C4-2B (cell line): ENCODE measurements at regions not wholly inside any gene's neighbourhood (a gene's known extent, or its start where the extent isn't known, plus 50 kb on each side); places are given as distances from the start of the nearest gene placed in this dataset.

ENCODE experiments used
- ZFX ChIP-seq: fragments of 450-650 bp; IDR thresholded peaks from 2 replicates; pipeline ENCODE4 v1.6.1; 2017
- TF ChIP-seq, protein P1 (sequence below): fragments of 450-650 bp; conservative IDR thresholded peaks from 2 replicates; pipeline ENCODE4 v1.5.1; 2017; ENCODE audit warnings: mild to moderate bottlenecking

DNA sequence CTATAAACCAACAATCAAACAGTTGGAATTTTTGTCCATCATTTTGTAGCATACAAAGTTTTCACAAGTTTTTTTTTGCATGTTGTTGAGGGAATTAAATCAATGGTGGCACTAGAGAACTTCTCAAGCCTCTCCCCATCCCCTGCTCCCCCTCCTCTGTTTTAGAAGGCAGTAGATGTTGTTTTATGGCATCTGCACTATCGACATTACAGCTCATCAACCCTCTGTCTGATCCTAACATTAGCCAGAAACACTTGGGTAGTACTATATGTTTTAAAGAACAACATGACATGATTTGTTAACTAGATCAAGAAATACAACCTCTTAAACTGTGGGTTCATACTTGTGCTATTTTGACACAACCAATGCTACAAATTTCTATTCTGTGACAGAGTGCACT, 306.5 kb upstream of the NR5A2 start:
- TF ChIP-seq, protein P1, sequence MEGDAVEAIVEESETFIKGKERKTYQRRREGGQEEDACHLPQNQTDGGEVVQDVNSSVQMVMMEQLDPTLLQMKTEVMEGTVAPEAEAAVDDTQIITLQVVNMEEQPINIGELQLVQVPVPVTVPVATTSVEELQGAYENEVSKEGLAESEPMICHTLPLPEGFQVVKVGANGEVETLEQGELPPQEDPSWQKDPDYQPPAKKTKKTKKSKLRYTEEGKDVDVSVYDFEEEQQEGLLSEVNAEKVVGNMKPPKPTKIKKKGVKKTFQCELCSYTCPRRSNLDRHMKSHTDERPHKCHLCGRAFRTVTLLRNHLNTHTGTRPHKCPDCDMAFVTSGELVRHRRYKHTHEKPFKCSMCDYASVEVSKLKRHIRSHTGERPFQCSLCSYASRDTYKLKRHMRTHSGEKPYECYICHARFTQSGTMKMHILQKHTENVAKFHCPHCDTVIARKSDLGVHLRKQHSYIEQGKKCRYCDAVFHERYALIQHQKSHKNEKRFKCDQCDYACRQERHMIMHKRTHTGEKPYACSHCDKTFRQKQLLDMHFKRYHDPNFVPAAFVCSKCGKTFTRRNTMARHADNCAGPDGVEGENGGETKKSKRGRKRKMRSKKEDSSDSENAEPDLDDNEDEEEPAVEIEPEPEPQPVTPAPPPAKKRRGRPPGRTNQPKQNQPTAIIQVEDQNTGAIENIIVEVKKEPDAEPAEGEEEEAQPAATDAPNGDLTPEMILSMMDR: no peak
- no peak for TF ChIP-seq ZFX
